SK-N-MC (cell line): ENCODE measurements at regions not wholly inside any gene's neighbourhood (a gene's known extent, or its start where the extent isn't known, plus 50 kb on each side); places are given as distances from the start of the nearest gene placed in this dataset.

ENCODE experiments used
- EZH2 ChIP-seq: fragments of 200-600 bp; sonication (generic); IDR thresholded peaks from one replicate; pipeline ENCODE4 v1.6.1; 2017; ENCODE audit warnings: antibody characterized with exemption
- POLR2AphosphoS5 ChIP-seq: IDR thresholded peaks from 2 replicates; pipeline ENCODE4 v1.6.1; 2012; ENCODE audit warnings: mild to moderate bottlenecking, low read depth, low read length, borderline replicate concordance

GRCh38 chr15:62431008-62431797, 266.1 kb upstream of the C2CD4B start:
- TF ChIP-seq POLR2AphosphoS5 (no peak), EZH2 (no peak)
